ENCODE measurements at regions not wholly inside any gene's neighbourhood (a gene's known extent, or its start where the extent isn't known, plus 50 kb on each side); places are given as distances from the start of the nearest gene placed in this dataset.
A peak's percentile ranks its signal among the peaks of the same experiment; 100 is the strongest.

DNA sequence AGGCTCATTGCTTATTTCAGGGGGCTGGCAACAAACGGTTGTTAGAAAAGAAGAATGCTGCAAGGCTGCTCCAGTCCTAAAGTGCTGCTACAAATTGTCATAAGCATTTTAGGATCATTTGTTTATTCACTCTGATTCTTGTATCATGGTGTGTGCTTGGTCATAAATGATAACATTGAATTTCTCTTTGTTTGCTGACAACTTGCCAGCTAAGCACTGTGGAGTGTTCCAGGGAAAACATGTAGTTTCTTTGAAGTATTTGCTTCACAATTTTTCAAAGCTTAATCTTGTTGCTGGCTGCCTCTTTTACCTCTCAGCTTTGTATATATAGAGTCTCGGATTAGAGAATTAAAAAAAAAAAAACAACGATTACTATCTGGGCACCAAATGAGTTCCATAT is 263.0 kb downstream of the PHF14 start:
- DNase-seq (ENCODE audit: low spot score) (no peak), ATAC-seq (no peak), FAIRE-seq (no peak)
- Histone ChIP-seq H3K27ac (ENCODE audit: extremely low read length, insufficient read depth, low read length) (no peak overlapping the region), H3K4me2 (ENCODE audit: low read depth, low read length) (no peak overlapping the region), H3K9ac (ENCODE audit: insufficient read depth, low read depth, low read length) (no peak overlapping the region), H3K4me1 (ENCODE audit: insufficient read depth, low read length) (no peaks in the 10 kb centered on the region), H3K79me2 (ENCODE audit: insufficient read depth, low read length) (no peaks in the 10 kb centered on the region), H2AFZ (ENCODE audit: low read length) (no peak overlapping the region), H4K20me1 (ENCODE audit: insufficient read depth, low read length) (no peaks in the 10 kb centered on the region), H3K9me3 (ENCODE audit: low read length) (no peaks in the 10 kb centered on the region), H3K4me3 (replicated peaks in 1 of 3; ENCODE audit: insufficient read depth in 1 of 3, low read depth in 2 of 3, low read length in 3 of 3) (no peak overlapping the region), H3K27me3 (ENCODE audit: control insufficient read depth in 1 of 2, insufficient read depth in 2 of 2, low read length in 2 of 2) (no peaks in the 10 kb centered on the region; a peak in 1 of 5 replicates), H3K36me3 (replicated peaks in 1 of 2; ENCODE audit: control insufficient read depth in 1 of 2, insufficient read depth in 2 of 2, low read length in 2 of 2) (no peaks in the 10 kb centered on the region)
- in situ Hi-C loops (cut with HindIII; ENCODE audit: extremely low pct_ligation_motif_present, low pct_unique_long_range_greater_than_20kb) (no loop called here), intact Hi-C loops (cut with micrococcal nuclease; ENCODE audit: unreplicated experiment) (loop anchor here (10.0 kb wide), 1 partner anchor 88 kb away; no protein-coding TSS in a partner anchor)
- BruUV-seq (replicated peaks), result no TSS peak
- ChIA-PET POLR2A (no interaction called here), CTCF (ENCODE audit: low intra/inter-chr PET ratio, low total read pairs) (no interaction called here)
- no peak for TF ChIP-seq ZNF83 (CRISPR knock-in tag; IDR thresholded peaks at IDR 0.05; ENCODE audit: borderline replicate concordance)
- no peak for TF ChIP-seq SMYD3 (CRISPR knock-in tag; IDR thresholded peaks at IDR 0.05)
- no peak for TF ChIP-seq CENPX (CRISPR knock-in tag; IDR thresholded peaks at IDR 0.05)
- no peak for TF ChIP-seq GABPB1 (CRISPR knock-in tag; IDR thresholded peaks at IDR 0.05)
- TF ChIP-seq ZNF776 (CRISPR knock-in tag; IDR thresholded peaks at IDR 0.05), result no peak
- WGBS (ENCODE audit: low lambda C conversion rate), result 44% methylated on average over 3 of the region's 3 CpGs

GRCh38 chr7:11237742-11238141 is 264.1 kb downstream of the PHF14 start:
- intact Hi-C loops (cut with micrococcal nuclease; ENCODE audit: unreplicated experiment), result loop anchor here (10.0 kb wide), 1 partner anchor 87 kb away; no protein-coding TSS in a partner anchor
- peak overlapping the region; percentile 80 for H2AFZ ChIP-seq (ENCODE audit: low read length)
- FAIRE-seq, result no peak

More at GRCh38 chr7:11237742-11238141, 264.1 kb downstream of the PHF14 start:
- Histone ChIP-seq H3K9ac (ENCODE audit: insufficient read depth, low read depth, low read length) (peak overlapping the region; percentile 23; the same call in 1 of the 2 replicates), H3K4me2 (ENCODE audit: low read depth, low read length) (peak overlapping the region; percentile 58), H3K4me1 (ENCODE audit: insufficient read depth, low read length) (no peaks in the 10 kb centered on the region), H3K79me2 (ENCODE audit: insufficient read depth, low read length) (no peaks in the 10 kb centered on the region), H3K27ac (ENCODE audit: extremely low read length, insufficient read depth, low read length) (no peak overlapping the region), H3K4me3 (replicated peaks in 1 of 3; ENCODE audit: insufficient read depth in 1 of 3, low read depth in 2 of 3, low read length in 3 of 3) (peak overlapping the region; percentile 59 to 66 (median 59)), H3K36me3 (replicated peaks in 1 of 2; ENCODE audit: control insufficient read depth in 1 of 2, insufficient read depth in 2 of 2, low read length in 2 of 2) (no peaks in the 10 kb centered on the region), H3K27me3 (ENCODE audit: control insufficient read depth in 1 of 2, insufficient read depth in 2 of 2, low read length in 2 of 2) (no peaks in the 10 kb centered on the region; a peak in 1 of 5 replicates), H3K9me3 (ENCODE audit: low read length) (no peaks in the 10 kb centered on the region), H4K20me1 (ENCODE audit: insufficient read depth, low read length) (no peaks in the 10 kb centered on the region)
- no TSS peak for BruUV-seq (replicated peaks)
- no peak for DNase-seq (ENCODE audit: low spot score)
- POLR2A ChIA-PET, result no interaction called here
- TF ChIP-seq IKZF5 (CRISPR knock-in tag; IDR thresholded peaks at IDR 0.05) (no peak), IRF2 (CRISPR knock-in tag; IDR thresholded peaks at IDR 0.05) (peak; percentile 46; the same call in 1 of the 2 replicates), ZNF468 (CRISPR knock-in tag; IDR thresholded peaks at IDR 0.05) (no peak)
- TF ChIP-seq, protein P1, sequence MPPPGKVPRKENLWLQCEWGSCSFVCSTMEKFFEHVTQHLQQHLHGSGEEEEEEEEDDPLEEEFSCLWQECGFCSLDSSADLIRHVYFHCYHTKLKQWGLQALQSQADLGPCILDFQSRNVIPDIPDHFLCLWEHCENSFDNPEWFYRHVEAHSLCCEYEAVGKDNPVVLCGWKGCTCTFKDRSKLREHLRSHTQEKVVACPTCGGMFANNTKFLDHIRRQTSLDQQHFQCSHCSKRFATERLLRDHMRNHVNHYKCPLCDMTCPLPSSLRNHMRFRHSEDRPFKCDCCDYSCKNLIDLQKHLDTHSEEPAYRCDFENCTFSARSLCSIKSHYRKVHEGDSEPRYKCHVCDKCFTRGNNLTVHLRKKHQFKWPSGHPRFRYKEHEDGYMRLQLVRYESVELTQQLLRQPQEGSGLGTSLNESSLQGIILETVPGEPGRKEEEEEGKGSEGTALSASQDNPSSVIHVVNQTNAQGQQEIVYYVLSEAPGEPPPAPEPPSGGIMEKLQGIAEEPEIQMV (CRISPR knock-in tag; IDR thresholded peaks at IDR 0.05; ENCODE audit: low read depth), result peak; percentile 90
- WGBS (ENCODE audit: low lambda C conversion rate), result 0% methylated on average over 5 of the region's 7 CpGs
- CTCF ChIA-PET (ENCODE audit: low intra/inter-chr PET ratio, low total read pairs), result no interaction called here
- peak; percentile 91 for ATAC-seq
- in situ Hi-C loops (cut with HindIII; ENCODE audit: extremely low pct_ligation_motif_present, low pct_unique_long_range_greater_than_20kb), result no loop called here

Data from HepG2 (cell line).